ENCODE measurements at regions not wholly inside any gene's neighbourhood (a gene's known extent, or its start where the extent isn't known, plus 50 kb on each side); places are given as distances from the start of the nearest gene placed in this dataset.
"Not testable (repeated sequence)": the region's sequence is repeated elsewhere in the genome, so short reads cannot be mapped to it uniquely, and the experiment has no call there.

DNA sequence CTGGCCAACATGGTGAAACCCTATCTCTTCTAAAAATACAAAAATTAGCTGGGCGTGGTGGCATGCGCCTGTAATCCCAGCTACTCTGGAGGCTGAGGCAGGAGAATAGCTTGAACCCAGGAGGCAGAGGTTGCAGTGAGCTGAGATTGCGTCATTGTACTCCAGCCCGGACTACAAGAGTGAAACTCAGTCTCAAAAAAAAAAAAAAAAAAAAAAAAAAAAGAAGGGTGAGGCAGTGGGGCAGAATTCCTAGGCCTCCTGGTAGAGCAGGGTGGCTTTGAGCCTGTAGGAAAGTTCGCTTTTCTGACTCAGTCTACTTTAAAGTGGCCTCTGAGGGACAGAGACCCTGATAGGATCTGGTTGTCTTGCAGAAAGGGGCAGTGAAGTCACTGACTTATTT, 60.8 kb upstream of the GTF3A start:
- in situ Hi-C loops (cut with HindIII; ENCODE audit: low sequenced_read_pairs), result not testable (repeated sequence)

DNA sequence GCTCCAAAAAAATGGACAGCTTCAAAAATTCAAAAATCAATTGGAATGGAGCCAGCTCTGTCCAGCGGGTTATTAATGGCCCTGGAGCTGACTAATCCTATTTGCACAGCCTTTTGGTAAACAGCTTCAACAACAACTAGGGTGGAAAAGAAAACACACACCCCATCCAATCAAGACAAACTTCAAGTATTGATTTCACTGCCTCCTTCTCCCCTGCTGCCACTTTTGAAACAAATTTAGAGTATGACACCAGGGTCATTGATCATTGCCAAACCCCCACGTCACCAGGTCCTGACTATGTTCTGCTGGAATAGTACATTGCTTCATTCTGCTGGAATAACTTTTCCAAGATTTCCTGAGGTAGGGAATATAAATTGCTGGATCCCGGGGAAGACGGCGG, 56.8 kb upstream of the GTF3A start:
- in situ Hi-C loops (cut with HindIII; ENCODE audit: low sequenced_read_pairs), result no loop called here

DNA sequence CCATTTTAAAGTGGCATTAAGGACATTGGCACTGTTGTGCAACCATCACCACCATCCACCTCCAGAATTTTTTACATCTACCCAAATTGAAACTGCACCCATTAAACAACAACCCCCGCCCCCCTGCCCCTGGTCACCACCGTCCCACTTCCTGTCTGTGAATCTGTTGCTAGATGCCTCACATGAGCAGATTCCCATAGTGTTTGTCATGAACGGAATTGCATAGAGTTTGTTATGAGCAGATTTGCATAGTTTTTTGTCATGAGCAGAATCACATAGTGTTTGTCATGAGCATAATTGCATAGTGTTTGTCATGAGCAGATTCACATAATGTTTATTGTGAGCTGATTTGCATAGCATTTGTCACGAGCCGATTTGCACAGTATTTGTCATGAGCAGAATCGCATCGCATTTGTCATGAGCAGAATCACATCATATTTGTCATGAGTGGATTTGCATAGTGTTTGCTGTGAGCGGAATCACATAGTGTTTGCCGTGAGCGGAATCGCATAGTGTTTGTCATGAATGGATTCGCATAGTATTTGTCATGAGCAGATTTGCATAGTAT, 54.0 kb upstream of the GTF3A start:
- in situ Hi-C loops (cut with HindIII; ENCODE audit: low sequenced_read_pairs), result no loop called here

DNA sequence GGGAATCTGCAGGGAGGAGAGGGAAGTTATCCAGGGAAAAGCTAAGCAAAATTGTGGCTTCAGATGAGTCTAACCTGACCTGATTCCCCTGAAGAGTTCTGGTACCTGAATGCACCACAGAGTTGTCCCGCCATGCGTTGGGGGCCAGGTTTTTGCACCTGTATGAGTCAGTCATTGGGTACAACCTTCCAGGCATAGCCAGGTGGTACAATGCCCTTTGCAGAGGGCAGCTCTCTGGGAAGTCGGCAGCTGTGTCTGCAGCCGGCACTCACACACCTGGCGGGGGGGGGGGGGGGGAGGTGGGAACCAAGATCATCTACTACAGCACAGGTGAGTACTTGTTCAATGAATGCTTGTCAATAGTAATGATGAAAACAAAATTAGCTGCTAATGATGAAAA, 52.5 kb upstream of the GTF3A start:
- in situ Hi-C loops (cut with HindIII; ENCODE audit: low sequenced_read_pairs), result no loop called here

DNA sequence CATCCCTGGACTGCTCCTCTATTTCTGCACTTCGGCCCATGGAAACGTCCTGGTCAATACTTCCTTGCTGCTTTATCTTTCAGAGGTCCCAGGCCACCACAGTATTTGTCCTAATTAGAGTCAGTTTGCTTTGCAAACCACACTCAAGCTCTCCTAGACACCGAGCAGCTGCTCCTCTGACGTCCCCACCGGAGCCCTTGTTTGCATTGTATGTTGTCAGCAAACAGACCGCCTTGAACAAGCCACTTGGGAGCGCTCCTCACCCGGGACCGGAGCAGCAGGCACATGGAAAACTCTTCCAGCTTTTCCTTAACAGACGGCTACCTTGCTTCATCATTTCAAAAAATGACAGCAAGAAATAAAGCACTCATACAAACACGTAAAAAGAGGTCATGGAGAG, 51.5 kb upstream of the GTF3A start:
- in situ Hi-C loops (cut with HindIII; ENCODE audit: low sequenced_read_pairs), result no loop called here

DNA sequence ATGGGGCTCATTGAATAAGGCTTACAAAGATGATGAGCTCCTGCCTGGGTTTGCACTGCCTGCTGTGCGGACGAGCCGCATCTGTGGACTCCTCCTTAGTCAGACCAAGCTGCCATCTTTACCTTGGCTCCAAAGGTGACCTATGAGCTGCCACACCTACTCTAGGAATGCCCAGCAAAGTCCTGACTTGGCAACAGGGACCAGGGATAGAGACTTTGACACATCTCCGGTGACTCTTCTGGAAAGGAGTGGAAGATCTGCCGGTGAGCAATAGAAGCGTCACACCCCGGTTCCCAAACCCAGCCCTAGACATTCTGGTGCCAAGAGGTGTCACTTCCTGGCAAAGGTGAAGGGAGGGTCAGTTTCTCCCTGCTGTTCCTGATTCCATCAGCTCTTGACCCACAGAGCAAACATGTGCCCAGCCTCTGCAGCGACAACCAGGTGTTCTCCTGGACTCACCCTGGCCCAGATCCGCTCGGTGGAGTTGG, 50.2 kb upstream of the GTF3A start:
- in situ Hi-C loops (cut with HindIII; ENCODE audit: low sequenced_read_pairs), result no loop called here
